ENCODE measurements at regions not wholly inside any gene's neighbourhood (a gene's known extent, or its start where the extent isn't known, plus 50 kb on each side); places are given as distances from the start of the nearest gene placed in this dataset.
"Not testable (repeated sequence)": the region's sequence is repeated elsewhere in the genome, so short reads cannot be mapped to it uniquely, and the experiment has no call there.

DNA sequence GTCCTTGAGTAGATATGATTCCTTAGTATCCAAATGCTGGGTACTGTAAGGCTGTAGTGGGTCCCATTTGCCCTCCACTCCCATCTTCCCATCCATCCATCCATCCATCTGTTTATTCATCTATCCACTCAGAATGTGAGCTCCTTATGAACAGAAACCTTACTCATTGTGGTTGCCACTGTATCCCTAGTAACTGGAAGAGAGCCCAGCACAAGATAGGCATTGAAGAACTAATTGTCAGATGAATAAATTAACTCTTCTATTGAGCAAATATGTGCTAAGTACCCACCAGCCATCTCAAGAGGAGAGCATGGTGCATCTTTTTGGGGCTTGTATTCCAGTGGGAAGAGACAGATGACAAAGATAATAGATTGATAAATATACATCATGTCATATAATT lies 86.4 kb upstream of the SEZ6L start:
- DNase-seq (no peak), ATAC-seq (no peak)
- TF ChIP-seq, protein P1, sequence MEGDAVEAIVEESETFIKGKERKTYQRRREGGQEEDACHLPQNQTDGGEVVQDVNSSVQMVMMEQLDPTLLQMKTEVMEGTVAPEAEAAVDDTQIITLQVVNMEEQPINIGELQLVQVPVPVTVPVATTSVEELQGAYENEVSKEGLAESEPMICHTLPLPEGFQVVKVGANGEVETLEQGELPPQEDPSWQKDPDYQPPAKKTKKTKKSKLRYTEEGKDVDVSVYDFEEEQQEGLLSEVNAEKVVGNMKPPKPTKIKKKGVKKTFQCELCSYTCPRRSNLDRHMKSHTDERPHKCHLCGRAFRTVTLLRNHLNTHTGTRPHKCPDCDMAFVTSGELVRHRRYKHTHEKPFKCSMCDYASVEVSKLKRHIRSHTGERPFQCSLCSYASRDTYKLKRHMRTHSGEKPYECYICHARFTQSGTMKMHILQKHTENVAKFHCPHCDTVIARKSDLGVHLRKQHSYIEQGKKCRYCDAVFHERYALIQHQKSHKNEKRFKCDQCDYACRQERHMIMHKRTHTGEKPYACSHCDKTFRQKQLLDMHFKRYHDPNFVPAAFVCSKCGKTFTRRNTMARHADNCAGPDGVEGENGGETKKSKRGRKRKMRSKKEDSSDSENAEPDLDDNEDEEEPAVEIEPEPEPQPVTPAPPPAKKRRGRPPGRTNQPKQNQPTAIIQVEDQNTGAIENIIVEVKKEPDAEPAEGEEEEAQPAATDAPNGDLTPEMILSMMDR (IDR thresholded peaks at IDR 0.05) = no peak
- no peak for TF ChIP-seq POLR2A (IDR thresholded peaks at IDR 0.05)
- Histone ChIP-seq H3K27me3 (no peaks in the 10 kb centered on the region), H3K9me3 (no peaks in the 10 kb centered on the region), H3K4me1 (no peaks in the 10 kb centered on the region), H3K27ac (no peak overlapping the region), H3K4me3 (no peak overlapping the region), H3K36me3 (replicated peaks in 1 of 2; ENCODE audit: insufficient read depth in 1 of 2, low read depth in 2 of 2) (no peaks in the 10 kb centered on the region)
- intact Hi-C loops (cut with DNase I) = no loop called here

DNA sequence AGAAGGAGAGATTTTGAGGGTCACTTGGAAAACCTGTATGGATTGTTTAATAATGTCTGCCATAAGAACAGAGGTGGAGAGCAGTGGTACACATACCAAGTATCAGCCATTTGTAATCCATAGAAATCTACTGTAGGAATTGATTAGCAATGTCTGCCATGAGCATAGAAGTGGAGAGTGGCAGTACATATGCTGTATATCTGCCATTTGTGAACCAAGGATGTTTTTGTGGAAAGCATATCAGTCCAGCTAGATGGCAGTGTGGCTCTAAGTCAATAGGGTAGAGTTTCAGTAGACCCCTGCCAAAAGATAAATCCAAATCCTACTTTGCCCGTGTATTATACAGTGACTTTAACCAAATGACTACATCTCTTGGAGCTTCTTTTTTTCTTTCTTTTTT lies 82.9 kb upstream of the SEZ6L start:
- Histone ChIP-seq H3K9me3 (no peaks in the 10 kb centered on the region), H3K4me3 (no peak overlapping the region), H3K27me3 (no peaks in the 10 kb centered on the region), H3K4me1 (no peaks in the 10 kb centered on the region), H3K36me3 (replicated peaks in 1 of 2; ENCODE audit: insufficient read depth in 1 of 2, low read depth in 2 of 2) (no peaks in the 10 kb centered on the region), H3K27ac (no peak overlapping the region)
- 18 to 21% methylated on average over 1 of the region's 1 CpG for WGBS, 2 donors
- intact Hi-C loops (cut with DNase I) = no loop called here
- TF ChIP-seq, protein P1 (IDR thresholded peaks at IDR 0.05) = peak in 2 of 7 experiments; percentile 8 to 39
- TF ChIP-seq POLR2A (IDR thresholded peaks at IDR 0.05) = no peak
- DNase-seq (no peak), ATAC-seq (no peak)

DNA sequence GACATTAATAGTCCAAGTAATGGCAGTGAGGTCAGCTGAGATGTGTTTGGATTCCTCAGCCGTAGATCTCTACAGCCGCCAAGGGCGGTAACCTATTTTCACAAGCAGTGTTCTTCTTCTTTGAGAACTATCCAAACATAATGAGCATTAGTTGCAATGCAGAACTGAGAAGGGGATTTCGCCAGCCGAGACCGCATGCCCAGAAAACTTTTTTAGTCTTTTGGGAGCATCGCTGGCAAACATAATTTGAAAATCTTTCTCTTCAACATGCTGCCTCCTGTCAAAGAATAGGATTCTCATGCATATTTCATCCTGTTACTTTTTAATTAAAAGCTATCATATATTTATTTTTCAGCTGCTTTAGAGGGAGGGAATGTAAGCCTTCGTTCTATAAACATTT lies 81.4 kb upstream of the SEZ6L start:
- Histone ChIP-seq H3K4me1 (no peaks in the 10 kb centered on the region), H3K27ac (no peak overlapping the region), H3K4me3 (no peak overlapping the region), H3K9me3 (no peaks in the 10 kb centered on the region), H3K27me3 (no peaks in the 10 kb centered on the region), H3K36me3 (replicated peaks in 1 of 2; ENCODE audit: insufficient read depth in 1 of 2, low read depth in 2 of 2) (no peaks in the 10 kb centered on the region)
- intact Hi-C loops (cut with DNase I) = no loop called here
- no peak for ATAC-seq
- DNase-seq = no peak
- TF ChIP-seq POLR2A (IDR thresholded peaks at IDR 0.05) = no peak
- TF ChIP-seq, protein P1 (IDR thresholded peaks at IDR 0.05) = no peak
- WGBS, 2 donors = 77 to 79% methylated on average over 8 of the region's 8 CpGs

DNA sequence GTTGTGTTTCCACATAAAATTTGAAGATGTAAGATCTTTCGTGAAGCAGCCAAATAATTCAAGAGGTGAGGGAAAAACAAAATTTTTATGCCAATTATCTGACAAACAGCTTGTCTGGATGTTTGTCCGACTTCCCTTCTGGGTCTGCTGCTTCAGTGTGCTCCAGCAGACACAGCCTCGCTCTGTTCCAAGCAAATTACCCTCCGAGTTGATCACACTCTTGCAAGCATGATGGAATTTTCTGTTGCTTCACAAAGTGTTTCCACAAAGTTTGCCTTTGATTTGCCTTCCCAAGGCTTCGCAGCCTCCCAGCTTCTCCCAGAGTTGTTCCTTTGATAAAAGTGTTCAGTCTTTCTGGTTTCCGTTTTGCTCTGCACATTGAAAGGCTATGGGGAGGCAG lies 78.4 kb upstream of the SEZ6L start:
- Histone ChIP-seq H3K27ac (no peak overlapping the region), H3K4me3 (no peak overlapping the region), H3K4me1 (no peaks in the 10 kb centered on the region), H3K36me3 (replicated peaks in 1 of 2; ENCODE audit: insufficient read depth in 1 of 2, low read depth in 2 of 2) (no peaks in the 10 kb centered on the region), H3K27me3 (no peaks in the 10 kb centered on the region), H3K9me3 (no peaks in the 10 kb centered on the region)
- intact Hi-C loops (cut with DNase I) = no loop called here
- no peak for DNase-seq
- ATAC-seq = no peak
- 50 to 71% methylated on average over 6 of the region's 6 CpGs for WGBS, 2 donors
- TF ChIP-seq, protein P1 (IDR thresholded peaks at IDR 0.05) = no peak
- TF ChIP-seq POLR2A (IDR thresholded peaks at IDR 0.05) = no peak

DNA sequence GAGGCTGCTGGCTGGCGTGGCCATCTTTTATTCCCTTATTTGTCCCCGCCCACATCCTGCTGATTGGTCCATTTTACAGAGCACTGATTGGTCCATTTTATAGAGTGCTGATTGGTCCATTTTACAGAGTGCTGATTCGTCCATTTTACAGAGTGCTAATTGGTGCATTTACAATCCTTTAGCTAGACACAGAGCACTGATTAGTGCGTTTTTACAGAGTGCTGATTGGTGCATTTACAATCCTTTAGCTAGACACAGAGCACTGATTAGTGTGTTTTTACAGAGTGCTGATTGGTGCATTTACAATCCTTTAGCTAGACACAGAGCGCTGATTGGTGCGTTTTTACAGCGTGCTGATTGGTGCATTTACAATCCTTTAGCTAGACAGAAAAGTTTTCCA lies 74.8 kb upstream of the SEZ6L start:
- H3K4me1 ChIP-seq; H3K27ac ChIP-seq; H3K4me3 ChIP-seq; ATAC-seq; intact Hi-C loops (cut with DNase I); H3K36me3 ChIP-seq (replicated peaks in 1 of 2; ENCODE audit: insufficient read depth in 1 of 2, low read depth in 2 of 2); H3K9me3 ChIP-seq; H3K27me3 ChIP-seq; DNase-seq: not testable (repeated sequence)
- WGBS, 2 donors = 74 to 78% methylated on average over 7 of the region's 7 CpGs

All from body of pancreas (tissue), 4 donors.